K562 (cell line): ENCODE measurements at regions not wholly inside any gene's neighbourhood (a gene's known extent, or its start where the extent isn't known, plus 50 kb on each side); places are given as distances from the start of the nearest gene placed in this dataset.

Source experiments
- HNRNPUL1 ChIP-seq: fragments of 200-400 bp; formaldehyde crosslinking; IDR thresholded peaks from 2 replicates; pipeline ENCODE4 v1.6.1; 2017; ENCODE audit warnings: low read length
- MEF2A ChIP-seq: IDR thresholded peaks from 2 replicates; pipeline ENCODE4 v1.6.1; 2011; ENCODE audit warnings: low read depth, mild to moderate bottlenecking, low read length, moderate library complexity; ENCODE audit not compliant: control insufficient read depth
- TF ChIP-seq, protein P1 (sequence below), 2 experiments: fragments of 250-450 bp in 1 of 2; fragments of 450-650 bp in 1 of 2; sonication (Bioruptor Pico) in 1 of 2; IDR thresholded peaks; 2 replicates each; pipeline versions ENCODE4 v1.6.1 to v1.8.0; 2016 to 2021; ENCODE audit warnings: mild to moderate bottlenecking in 2 of 2, moderate library complexity in 2 of 2, missing compliant biosample characterization in 1 of 2, missing genetic modification characterization in 1 of 2

DNA sequence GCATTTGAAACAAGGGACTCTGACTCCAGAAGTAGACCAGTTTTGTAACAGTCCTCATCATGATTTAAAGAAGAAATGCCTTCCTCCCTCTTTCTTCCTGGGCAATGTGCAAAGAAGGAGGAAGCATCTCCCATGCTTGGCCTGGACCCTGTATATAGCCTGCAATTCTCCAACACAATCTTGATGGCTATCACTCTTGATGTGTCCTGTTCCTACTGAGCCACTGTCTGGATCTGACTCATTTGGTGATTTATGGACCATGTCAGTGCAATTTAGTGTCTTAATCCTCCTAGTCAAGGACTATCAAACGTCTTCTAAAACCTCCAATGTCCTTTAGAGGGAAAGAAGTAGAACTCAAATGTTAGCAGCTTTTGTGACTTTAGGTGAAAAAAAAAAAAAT lies 697.3 kb downstream of the TLR4 start:
- TF ChIP-seq HNRNPUL1: no peak
- TF ChIP-seq, protein P1, sequence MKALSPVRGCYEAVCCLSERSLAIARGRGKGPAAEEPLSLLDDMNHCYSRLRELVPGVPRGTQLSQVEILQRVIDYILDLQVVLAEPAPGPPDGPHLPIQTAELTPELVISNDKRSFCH (CRISPR knock-in tag; IDR thresholded peaks at IDR 0.05): no peak
- TF ChIP-seq, protein P1 (tag; IDR thresholded peaks at IDR 0.05): no peak
- no peak for TF ChIP-seq MEF2A
